Adipocyte (in vitro differentiated cells): ENCODE measurements at regions not wholly inside any gene's neighbourhood (a gene's known extent, or its start where the extent isn't known, plus 50 kb on each side); places are given as distances from the start of the nearest gene placed in this dataset.
A peak's percentile ranks its signal among the peaks of the same experiment; 100 is the strongest.
"Not testable (repeated sequence)": the region's sequence is repeated elsewhere in the genome, so short reads cannot be mapped to it uniquely, and the experiment has no call there.

Source experiments
- DNase-seq: peaks from one replicate; pipeline ENCODE4 v3.0.0-alpha.2; 2015; ENCODE audit warnings: low read depth
- H3K27me3 ChIP-seq: replicated peaks from 2 replicates; pipeline ENCODE4 v1.7.0; 2013; ENCODE audit warnings: mild to moderate bottlenecking, low read length, moderate library complexity; ENCODE audit not compliant: control insufficient read depth, insufficient read depth
- H3K36me3 ChIP-seq: 2 replicates; pipeline ENCODE4 v1.7.0; 2013; ENCODE audit warnings: low read length, mild to moderate bottlenecking, moderate library complexity; ENCODE audit not compliant: control insufficient read depth, insufficient read depth, severe bottlenecking
- H3K4me1 ChIP-seq: 2 replicates; pipeline ENCODE4 v1.7.0; 2013; ENCODE audit warnings: mild to moderate bottlenecking, low read length, moderate library complexity; ENCODE audit not compliant: control insufficient read depth, insufficient read depth
- H3K4me3 ChIP-seq: 2 replicates; pipeline ENCODE4 v1.7.0; 2013; ENCODE audit warnings: mild to moderate bottlenecking, low read length, moderate library complexity
- H3K9ac ChIP-seq: 2 replicates; pipeline ENCODE4 v1.7.0; 2013; ENCODE audit warnings: mild to moderate bottlenecking, low read length, moderate library complexity
- H3K9me3 ChIP-seq: 2 replicates; pipeline ENCODE4 v1.7.0; 2013; ENCODE audit warnings: mild to moderate bottlenecking, low read length, moderate library complexity; ENCODE audit not compliant: control insufficient read depth

- H3K36me3 ChIP-seq, result no peaks in the 10 kb centered on the region
- no peaks in the 10 kb centered on the region for H3K9me3 ChIP-seq
- H3K4me1 ChIP-seq, result no peaks in the 10 kb centered on the region
- no peak for DNase-seq
- H3K27me3 ChIP-seq, result no peaks in the 10 kb centered on the region
- no peak overlapping the region for H3K4me3 ChIP-seq
- no peak overlapping the region for H3K9ac ChIP-seq
These were observed 306.2 kb upstream of the GRAMD2B start for GRCh38 chr5:126117044-126117443.

DNA sequence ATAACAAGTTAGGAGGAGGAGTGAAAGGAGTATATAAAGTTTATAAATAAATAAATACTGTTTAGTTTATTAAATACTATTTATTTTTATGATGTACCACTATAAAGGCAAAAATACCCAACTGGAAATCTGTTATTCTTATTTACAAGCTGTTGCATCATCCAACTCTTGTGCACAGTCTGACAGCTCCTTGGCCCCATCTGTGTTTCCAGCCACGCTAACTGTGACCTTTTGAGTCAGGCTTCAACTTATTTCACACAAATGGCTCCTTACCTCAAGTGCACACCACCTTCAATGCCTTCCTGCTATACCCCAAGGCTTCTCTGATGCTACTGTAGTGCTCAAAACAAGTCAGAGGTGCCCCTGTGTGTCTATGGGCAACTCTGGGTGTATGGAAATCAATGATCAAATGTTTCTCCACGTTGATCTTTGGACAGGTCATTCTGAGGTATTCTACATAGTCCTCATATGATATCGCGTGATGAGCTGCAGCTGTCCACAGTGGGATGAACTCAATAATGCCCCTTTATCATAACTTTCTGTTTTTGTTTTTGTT, 303.2 kb upstream of the GRAMD2B start:
- Histone ChIP-seq H3K27me3 (no peaks in the 10 kb centered on the region), H3K36me3 (no peaks in the 10 kb centered on the region), H3K9ac (no peak overlapping the region), H3K4me1 (peaks cover 7% of the 10 kb centered on the region), H3K4me3 (no peak overlapping the region), H3K9me3 (no peaks in the 10 kb centered on the region)
- DNase-seq, result peak; percentile 60

DNA sequence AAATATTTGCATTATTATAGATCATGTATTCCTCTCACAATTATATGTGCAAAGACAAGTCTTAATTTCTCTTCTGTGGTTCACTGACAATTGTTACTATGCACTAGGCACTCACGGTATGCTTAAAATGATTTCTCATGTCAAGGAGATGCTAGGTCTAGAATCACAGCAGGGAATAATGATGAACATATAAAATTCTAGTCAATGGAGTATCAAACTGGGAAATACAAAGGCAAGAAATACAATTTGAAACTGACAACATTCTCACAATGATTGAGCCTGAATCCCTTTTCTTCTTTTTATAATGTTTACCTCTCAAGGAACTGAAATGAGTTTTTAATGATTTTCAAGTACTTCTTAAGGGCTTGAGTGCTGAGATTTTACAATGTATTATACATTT, 302.3 kb upstream of the GRAMD2B start:
- H3K36me3 ChIP-seq, result no peaks in the 10 kb centered on the region
- H3K4me3 ChIP-seq, result no peak overlapping the region
- H3K4me1 ChIP-seq, result peaks cover 12% of the 10 kb centered on the region
- no peaks in the 10 kb centered on the region for H3K9me3 ChIP-seq
- H3K9ac ChIP-seq, result no peak overlapping the region
- no peak for DNase-seq
- H3K27me3 ChIP-seq, result no peaks in the 10 kb centered on the region

DNA sequence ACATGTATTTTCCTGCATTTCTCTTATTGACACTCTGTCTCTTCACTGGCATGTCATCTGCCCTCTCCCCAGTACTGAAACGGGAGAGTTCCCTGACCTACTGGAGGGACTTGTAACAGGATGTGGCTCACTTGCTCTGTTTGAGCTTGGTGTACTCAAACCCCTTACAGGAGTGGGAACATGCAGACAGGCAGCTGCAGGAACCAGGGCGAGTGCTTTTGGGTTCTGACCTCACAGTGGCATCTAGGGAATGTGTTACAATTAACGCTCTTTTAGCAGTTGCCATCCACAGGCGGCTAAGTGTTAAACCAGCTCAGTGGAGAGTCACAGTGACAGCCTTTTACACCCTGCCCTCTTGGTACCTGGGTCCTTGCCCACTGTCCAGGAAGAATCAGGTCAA, 300.3 kb upstream of the GRAMD2B start:
- H3K9me3 ChIP-seq, result no peaks in the 10 kb centered on the region
- H3K4me1 ChIP-seq, result peaks cover 12% of the 10 kb centered on the region
- H3K36me3 ChIP-seq, result no peaks in the 10 kb centered on the region
- H3K9ac ChIP-seq, result no peak overlapping the region
- no peak for DNase-seq
- no peak overlapping the region for H3K4me3 ChIP-seq
- H3K27me3 ChIP-seq, result no peaks in the 10 kb centered on the region

- Histone ChIP-seq H3K4me1 (peaks cover 12% of the 10 kb centered on the region), H3K27me3 (no peaks in the 10 kb centered on the region), H3K4me3 (no peak overlapping the region), H3K36me3 (no peaks in the 10 kb centered on the region), H3K9ac (no peak overlapping the region), H3K9me3 (no peaks in the 10 kb centered on the region)
- DNase-seq, result peak; percentile 80
These were observed 298.4 kb upstream of the GRAMD2B start for GRCh38 chr5:126124706-126125345.

DNA sequence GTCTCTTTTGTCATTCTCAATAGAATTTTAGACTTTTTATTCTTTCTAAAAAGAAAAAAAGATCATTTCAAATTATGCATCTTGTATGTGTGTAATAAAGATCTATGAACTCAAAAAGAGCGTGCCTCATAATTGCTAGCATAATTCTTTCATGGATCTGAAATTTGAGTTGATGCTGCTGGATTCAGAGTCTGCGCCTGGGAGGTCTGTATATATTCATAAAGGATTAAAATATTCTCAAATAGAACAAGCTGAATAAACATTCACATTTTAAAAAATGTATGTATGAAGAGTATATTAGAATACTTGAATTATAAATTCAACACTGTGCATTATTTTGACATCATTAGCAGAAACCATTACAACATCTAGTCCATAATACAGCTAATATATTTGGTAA, 297.8 kb upstream of the GRAMD2B start:
- H3K4me1 ChIP-seq, result peaks cover 12% of the 10 kb centered on the region
- no peaks in the 10 kb centered on the region for H3K36me3 ChIP-seq
- H3K27me3 ChIP-seq, result no peaks in the 10 kb centered on the region
- H3K4me3 ChIP-seq, result no peak overlapping the region
- H3K9me3 ChIP-seq, result no peaks in the 10 kb centered on the region
- peak; percentile 39 for DNase-seq
- H3K9ac ChIP-seq, result no peak overlapping the region

DNA sequence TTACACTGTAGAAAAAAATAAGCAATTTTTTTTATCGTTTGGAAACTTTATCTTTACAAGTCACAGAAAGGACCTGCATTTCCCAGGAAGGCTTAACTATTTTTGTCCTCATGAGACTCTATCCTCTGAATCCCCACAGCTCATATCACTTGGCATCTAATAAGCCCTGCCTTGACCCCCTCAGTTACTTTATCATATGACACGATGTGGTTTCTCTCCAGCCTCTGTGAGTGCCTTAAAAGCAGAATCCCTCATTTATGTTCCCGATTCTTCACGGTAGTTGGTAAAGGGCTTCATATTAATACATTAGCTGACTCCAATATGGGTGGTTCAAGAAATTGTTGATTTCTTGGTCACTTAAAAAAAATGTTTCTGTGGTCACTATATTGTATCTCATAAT, 296.6 kb upstream of the GRAMD2B start:
- Histone ChIP-seq H3K4me1 (peaks cover 12% of the 10 kb centered on the region), H3K9me3 (peaks cover 6% of the 10 kb centered on the region), H3K4me3 (no peak overlapping the region), H3K27me3 (no peaks in the 10 kb centered on the region), H3K9ac (no peak overlapping the region), H3K36me3 (no peaks in the 10 kb centered on the region)
- DNase-seq, result no peak

DNA sequence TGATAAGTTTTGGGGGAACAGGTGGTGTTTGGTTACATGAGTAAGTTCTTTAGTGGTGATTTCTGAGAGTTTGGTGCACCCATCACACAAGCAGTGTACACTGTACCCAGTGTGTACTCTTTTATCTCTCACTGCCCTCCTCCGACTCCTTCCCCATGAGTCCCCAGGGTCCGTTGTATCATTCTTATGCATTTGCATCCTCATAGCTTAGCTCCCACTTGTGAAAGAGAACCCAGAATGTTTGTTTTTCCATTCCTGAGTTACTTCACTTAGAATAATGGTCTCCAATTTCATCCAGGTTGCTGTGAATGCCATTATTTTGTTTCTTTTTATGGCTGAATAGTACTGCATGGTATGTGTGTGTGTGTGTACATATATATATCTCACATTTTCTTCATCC, 295.8 kb upstream of the GRAMD2B start:
- H3K9me3 ChIP-seq, result peaks cover 13% of the 10 kb centered on the region
- DNase-seq, result peak; percentile 60
- H3K27me3 ChIP-seq, H3K9ac ChIP-seq, H3K4me3 ChIP-seq, H3K36me3 ChIP-seq: not testable (repeated sequence)
- peaks cover 12% of the 10 kb centered on the region for H3K4me1 ChIP-seq

GRCh38 chr5:126129431-126129830, 293.8 kb upstream of the GRAMD2B start:
- Histone ChIP-seq H3K9me3 (peaks cover 13% of the 10 kb centered on the region), H3K9ac (no peak overlapping the region), H3K36me3 (no peaks in the 10 kb centered on the region), H3K4me1 (peaks cover 10% of the 10 kb centered on the region), H3K4me3 (no peak overlapping the region), H3K27me3 (no peaks in the 10 kb centered on the region)
- DNase-seq, result no peak

- H3K4me1 ChIP-seq, result peaks cover 9% of the 10 kb centered on the region
- no peak overlapping the region for H3K9ac ChIP-seq
- peaks cover 13% of the 10 kb centered on the region for H3K9me3 ChIP-seq
- no peaks in the 10 kb centered on the region for H3K36me3 ChIP-seq
- no peak for DNase-seq
- H3K4me3 ChIP-seq, result no peak overlapping the region
- H3K27me3 ChIP-seq, result no peaks in the 10 kb centered on the region
These were observed 289.8 kb upstream of the GRAMD2B start for GRCh38 chr5:126133424-126133823.

GRCh38 chr5:126137891-126138280, 285.3 kb upstream of the GRAMD2B start:
- no peaks in the 10 kb centered on the region for H3K27me3 ChIP-seq
- H3K36me3 ChIP-seq, result no peaks in the 10 kb centered on the region
- no peak overlapping the region for H3K9ac ChIP-seq
- H3K4me1 ChIP-seq, result peaks cover 26% of the 10 kb centered on the region
- no peak overlapping the region for H3K4me3 ChIP-seq
- DNase-seq, result no peak
- no peaks in the 10 kb centered on the region for H3K9me3 ChIP-seq
